ENCODE measurements at regions not wholly inside any gene's neighbourhood (a gene's known extent, or its start where the extent isn't known, plus 50 kb on each side); places are given as distances from the start of the nearest gene placed in this dataset.

GRCh38 chr2:49480520-49480919, 326.2 kb upstream of the FSHR start:
- SMC1A ChIA-PET (ENCODE audit: uncharacterized antibody, unreplicated experiment), result no interaction called here
- RAD21 ChIA-PET (ENCODE audit: unreplicated experiment), result no interaction called here
- Histone ChIP-seq H3K27ac (ENCODE audit: control insufficient read depth, insufficient read depth) (no peak overlapping the region), H3K79me2 (ENCODE audit: control insufficient read depth, insufficient read depth, low read length) (no peaks in the 10 kb centered on the region), H3K36me3 (ENCODE audit: control insufficient read depth in 2 of 2, insufficient read depth in 2 of 2, low read length in 1 of 2) (no peaks in the 10 kb centered on the region), H3K4me1 (ENCODE audit: control insufficient read depth, insufficient read depth, low read length) (no peaks in the 10 kb centered on the region), H3K4me3 (no peak overlapping the region), H3K9me3 (replicated peaks; ENCODE audit: control insufficient read depth, insufficient read depth, low read length) (no peaks in the 10 kb centered on the region), H3K4me2 (ENCODE audit: control insufficient read depth, insufficient read depth) (no peak overlapping the region), H2AFZ (ENCODE audit: control insufficient read depth, low read depth, low read length) (no peak overlapping the region), H3K27me3 (replicated peaks in 1 of 2; ENCODE audit: control insufficient read depth in 2 of 2, insufficient read depth in 2 of 2, low read length in 1 of 2) (no peaks in the 10 kb centered on the region), H4K20me1 (ENCODE audit: control insufficient read depth, insufficient read depth) (no peaks in the 10 kb centered on the region), H3K9ac (ENCODE audit: control insufficient read depth, insufficient read depth, low read length) (no peak overlapping the region)
- intact Hi-C loops (cut with micrococcal nuclease; ENCODE audit: unreplicated experiment) (no loop called here), in situ Hi-C loops (cut with MboI) (no loop called here)
- POLR2A ChIA-PET, result no interaction called here
- BruUV-seq (replicated peaks), result no TSS peak
- FAIRE-seq, result no peak
- ATAC-seq, result no peak
- 0% methylated on average over 1 of the region's 1 CpG for WGBS (ENCODE audit: insufficient coverage, insufficient replicate concordance, low lambda C conversion rate, missing lambda C conversion rate)
- CTCF ChIA-PET, result no interaction called here
- DNase-seq (ENCODE audit: low read depth, low spot score), result no peak
- TF ChIP-seq CHD4 (IDR thresholded peaks at IDR 0.05) (no peak), RAD21 (IDR thresholded peaks at IDR 0.05; ENCODE audit: insufficient read depth, low read depth, low read length) (no peak), BCLAF1 (IDR thresholded peaks at IDR 0.05) (no peak), NFIC (IDR thresholded peaks at IDR 0.05; ENCODE audit: low read depth, low read length) (no peak), EED (IDR thresholded peaks at IDR 0.05; ENCODE audit: low read depth) (no peak), BRCA1 (IDR thresholded peaks at IDR 0.05; ENCODE audit: low read depth, low read length) (no peak), IKZF1 (conservative IDR thresholded peaks at IDR 0.05) (no peak)
